Nephron (organoid): ENCODE measurements at regions not wholly inside any gene's neighbourhood (a gene's known extent, or its start where the extent isn't known, plus 50 kb on each side); places are given as distances from the start of the nearest gene placed in this dataset.

Source experiments
- H3K27ac Mint-ChIP-seq, 3 experiments: 2 replicates each; pipeline ENCODE4 v1.8.0; 2020; ENCODE audit warnings: mixed read lengths in 3 of 3, mild to moderate bottlenecking in 2 of 3, moderate library complexity in 1 of 3
- H3K27me3 Mint-ChIP-seq: 2 replicates; pipeline ENCODE4 v1.8.0; 2021; ENCODE audit warnings: low read depth, mild to moderate bottlenecking, moderate library complexity, mixed read lengths
- H3K36me3 Mint-ChIP-seq: 2 replicates; pipeline ENCODE4 v1.8.0; 2020; ENCODE audit warnings: low read depth, mixed read lengths
- H3K4me1 Mint-ChIP-seq: 2 replicates; pipeline ENCODE4 v1.8.0; 2020; ENCODE audit warnings: mixed read lengths
- H3K4me3 Mint-ChIP-seq, 3 experiments: 2 replicates each; pipeline ENCODE4 v1.8.0; 2020; ENCODE audit warnings: mild to moderate bottlenecking in 3 of 3, mixed read lengths in 3 of 3, moderate library complexity in 2 of 3
- H3K9me3 Mint-ChIP-seq: 2 replicates; pipeline ENCODE4 v1.8.0; 2020; ENCODE audit warnings: mixed read lengths
- CTCF ChIP-seq, 3 experiments: fragments of 200-600 bp; sonication (generic); IDR thresholded peaks; one replicate each; pipeline ENCODE4 v1.5.0; 2021; ENCODE audit warnings: antibody characterized with exemption in 3 of 3; ENCODE audit not compliant: unreplicated experiment in 3 of 3

GRCh38 chr4:3368841-3369760, 72.7 kb upstream of the HGFAC start:
- Mint-ChIP-seq H3K27ac (peak overlapping the region; percentile 4 to 75 (median 59)), H3K9me3 (no peaks in the 10 kb centered on the region), H3K4me1 (peaks cover 80% of the 10 kb centered on the region), H3K4me3 (peak overlapping the region; percentile 47 to 76 (median 57)), H3K36me3 (no peaks in the 10 kb centered on the region), H3K27me3 (peaks cover 21% of the 10 kb centered on the region)
- TF ChIP-seq CTCF (IDR thresholded peaks at IDR 0.05; ENCODE audit: unreplicated experiment in 3 of 3) = no peak

- Mint-ChIP-seq H3K9me3 (no peaks in the 10 kb centered on the region), H3K4me1 (peaks cover 75% of the 10 kb centered on the region), H3K27ac (peak overlapping the region; percentile 4 to 75 (median 59)), H3K4me3 (peak overlapping the region; percentile 47 to 76 (median 57)), H3K36me3 (peaks cover 3% of the 10 kb centered on the region), H3K27me3 (peaks cover 21% of the 10 kb centered on the region)
- peak in 1 of 3 experiments; percentile 8 for TF ChIP-seq CTCF (IDR thresholded peaks at IDR 0.05; ENCODE audit: unreplicated experiment in 3 of 3)
Measured at GRCh38 chr4:3369781-3370674, 71.7 kb upstream of the HGFAC start.

GRCh38 chr4:3371033-3372001, 70.5 kb upstream of the HGFAC start:
- peaks cover 21% of the 10 kb centered on the region for H3K27me3 Mint-ChIP-seq

GRCh38 chr4:3372264-3372932, 69.4 kb upstream of the HGFAC start:
- no peaks in the 10 kb centered on the region for H3K9me3 Mint-ChIP-seq
- peaks cover 13% of the 10 kb centered on the region for H3K36me3 Mint-ChIP-seq
- peak overlapping the region in 2 of 3 experiments; percentile 57 to 60 for H3K27ac Mint-ChIP-seq
- peaks cover 60% of the 10 kb centered on the region for H3K4me1 Mint-ChIP-seq
- H3K27me3 Mint-ChIP-seq = peaks cover 17% of the 10 kb centered on the region
- no peak for TF ChIP-seq CTCF (IDR thresholded peaks at IDR 0.05; ENCODE audit: unreplicated experiment in 3 of 3)
- peak overlapping the region in 2 of 3 experiments; percentile 12 to 51 for H3K4me3 Mint-ChIP-seq

More at GRCh38 chr4:3371033-3372001, 70.5 kb upstream of the HGFAC start:
- H3K4me3 Mint-ChIP-seq = peak overlapping the region; percentile 72 to 76 (median 75)
- no peaks in the 10 kb centered on the region for H3K9me3 Mint-ChIP-seq
- peak overlapping the region; percentile 59 to 80 (median 71) for H3K27ac Mint-ChIP-seq
- H3K36me3 Mint-ChIP-seq = peaks cover 13% of the 10 kb centered on the region
- H3K4me1 Mint-ChIP-seq = peaks cover 66% of the 10 kb centered on the region
- no peak for TF ChIP-seq CTCF (IDR thresholded peaks at IDR 0.05; ENCODE audit: unreplicated experiment in 3 of 3)
